ENCODE measurements at regions not wholly inside any gene's neighbourhood (a gene's known extent, or its start where the extent isn't known, plus 50 kb on each side); places are given as distances from the start of the nearest gene placed in this dataset.

DNA sequence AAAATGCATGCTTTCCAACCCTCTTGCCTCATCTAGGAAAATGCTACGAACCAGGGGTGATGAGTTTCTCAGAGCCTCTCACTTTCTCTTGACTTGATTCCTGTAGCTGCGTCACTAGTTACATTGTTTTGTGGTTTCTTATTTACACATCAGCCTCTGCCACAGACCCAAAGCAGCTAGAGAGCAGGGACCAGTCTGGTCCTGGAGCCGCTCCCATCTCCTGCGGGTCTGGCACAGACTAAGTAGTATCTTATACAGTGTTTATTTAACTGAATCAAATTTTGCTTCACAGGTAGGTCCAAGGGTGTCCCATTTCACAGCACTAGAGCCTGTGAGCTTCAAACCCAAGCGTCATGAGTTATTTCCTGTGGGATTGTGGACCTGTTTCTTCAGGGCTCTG is 310.5 kb downstream of the MYCN start:
- TF ChIP-seq YY1 (IDR thresholded peaks at IDR 0.05; ENCODE audit: insufficient read depth, insufficient read length) (no peak), SUZ12 (IDR thresholded peaks at IDR 0.05; ENCODE audit: extremely low read depth, insufficient read depth, insufficient read length) (no peak)
